IPS-20b (cell line): ENCODE measurements at regions not wholly inside any gene's neighbourhood (a gene's known extent, or its start where the extent isn't known, plus 50 kb on each side); places are given as distances from the start of the nearest gene placed in this dataset.
"Not testable (repeated sequence)": the region's sequence is repeated elsewhere in the genome, so short reads cannot be mapped to it uniquely, and the experiment has no call there.

ENCODE experiments used
- H3K27ac ChIP-seq: one replicate; pipeline ENCODE4 v1.5.1; 2013; ENCODE audit warnings: low read length
- H3K27me3 ChIP-seq: 2 replicates; pipeline ENCODE4 v1.6.1; 2013; ENCODE audit warnings: mild to moderate bottlenecking, low read length, inconsistent platforms; ENCODE audit not compliant: insufficient read depth
- H3K36me3 ChIP-seq: 2 replicates; pipeline ENCODE4 v1.6.1; 2013; ENCODE audit warnings: low read depth, mild to moderate bottlenecking, inconsistent platforms, low read length, moderate library complexity; ENCODE audit not compliant: insufficient read depth
- H3K4me1 ChIP-seq: 2 replicates; pipeline ENCODE4 v1.6.1; 2013; ENCODE audit warnings: mild to moderate bottlenecking, control low read depth, inconsistent platforms, low read length, moderate library complexity; ENCODE audit not compliant: insufficient read depth
- H3K4me3 ChIP-seq: 2 replicates; pipeline ENCODE4 v1.5.1; 2013; ENCODE audit warnings: mild to moderate bottlenecking, low read length, inconsistent platforms
- H3K9ac ChIP-seq: 2 replicates; pipeline ENCODE4 v1.6.1; 2013; ENCODE audit warnings: low read depth, mild to moderate bottlenecking, inconsistent platforms, low read length, moderate library complexity
- H3K9me3 ChIP-seq: 2 replicates; pipeline ENCODE4 v1.6.1; 2013; ENCODE audit warnings: mild to moderate bottlenecking, low read depth, low read length, inconsistent platforms; ENCODE audit not compliant: insufficient read depth

GRCh38 chr2:95734976-95735890 is 143.4 kb downstream of the TRIM43 start:
- no peaks in the 10 kb centered on the region for H3K4me1 ChIP-seq
- no peak overlapping the region for H3K27ac ChIP-seq
- H3K9ac ChIP-seq: no peak overlapping the region
- no peaks in the 10 kb centered on the region for H3K36me3 ChIP-seq
- H3K9me3 ChIP-seq: no peaks in the 10 kb centered on the region
- no peak overlapping the region for H3K4me3 ChIP-seq
- no peaks in the 10 kb centered on the region for H3K27me3 ChIP-seq

- Histone ChIP-seq H3K9me3 (no peaks in the 10 kb centered on the region), H3K4me1 (no peaks in the 10 kb centered on the region), H3K9ac (no peak overlapping the region), H3K4me3 (no peak overlapping the region), H3K27ac (no peak overlapping the region), H3K27me3 (no peaks in the 10 kb centered on the region), H3K36me3 (no peaks in the 10 kb centered on the region)
These were observed 146.5 kb downstream of the TRIM43 start for GRCh38 chr2:95738301-95738700.

DNA sequence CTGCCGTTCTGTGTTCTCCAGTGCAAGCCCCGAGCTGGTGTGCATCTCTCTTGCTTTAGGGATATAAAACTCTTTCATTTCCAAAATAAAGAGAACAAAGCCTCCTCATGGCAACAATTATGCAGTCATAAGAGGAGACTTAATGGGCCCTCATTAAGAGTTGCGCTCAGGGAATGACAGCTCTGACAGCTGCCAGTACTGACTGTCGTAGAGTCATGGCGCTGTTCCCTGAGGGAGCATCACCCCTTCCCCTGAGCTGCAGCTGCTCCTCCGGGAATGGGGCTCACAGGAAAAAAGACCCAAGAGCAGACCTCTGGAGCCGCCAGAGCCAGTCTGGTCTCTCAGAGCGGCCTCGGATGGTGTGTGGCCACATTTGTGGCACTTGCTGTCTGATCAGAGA is 160.3 kb downstream of the TRIM43 start:
- H3K36me3 ChIP-seq, H3K4me3 ChIP-seq, H3K9me3 ChIP-seq, H3K4me1 ChIP-seq, H3K27ac ChIP-seq, H3K9ac ChIP-seq, H3K27me3 ChIP-seq: not testable (repeated sequence)

DNA sequence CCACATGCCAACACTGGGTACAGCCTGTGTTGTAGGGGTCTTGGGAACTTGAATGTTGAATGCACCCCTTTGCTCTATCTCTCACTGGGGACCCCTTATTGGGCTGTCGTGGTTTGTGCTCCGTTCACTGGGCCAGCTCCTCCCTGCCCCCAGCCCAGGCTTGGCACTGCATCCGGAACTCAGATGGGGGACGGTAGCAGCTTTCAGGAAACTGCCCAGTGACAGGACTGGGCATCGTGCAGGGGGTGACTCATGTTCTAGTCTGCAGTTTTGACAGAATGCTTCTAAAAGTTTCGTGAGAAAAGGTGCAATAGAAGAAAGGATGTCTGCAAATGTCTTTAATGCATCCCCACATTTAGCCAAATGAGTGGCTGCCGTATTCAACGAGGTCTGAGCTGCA is 162.0 kb downstream of the TRIM43 start:
- H3K36me3 ChIP-seq, H3K9me3 ChIP-seq, H3K27ac ChIP-seq, H3K9ac ChIP-seq, H3K4me1 ChIP-seq, H3K4me3 ChIP-seq, H3K27me3 ChIP-seq: not testable (repeated sequence)

DNA sequence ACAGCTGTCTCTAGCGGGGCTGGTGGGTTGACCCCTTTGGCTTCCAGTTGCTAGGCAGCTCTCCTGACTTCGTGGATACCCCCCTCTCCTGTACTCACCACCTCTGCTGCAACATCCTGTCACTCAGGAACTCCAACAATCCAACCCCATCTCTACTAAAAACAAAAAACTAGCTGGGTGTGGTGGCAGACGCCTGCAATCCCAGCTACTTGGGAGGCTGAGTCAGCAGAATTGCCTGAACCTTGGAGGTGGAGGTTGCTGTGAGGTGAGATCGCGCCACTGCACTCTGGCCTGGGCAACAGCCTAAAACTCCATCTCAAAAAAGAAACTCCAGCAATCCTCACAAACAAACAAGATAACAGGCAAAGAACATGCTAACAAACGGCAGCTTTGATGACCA is 162.4 kb downstream of the TRIM43 start:
- H3K9ac ChIP-seq, H3K4me1 ChIP-seq, H3K27ac ChIP-seq, H3K36me3 ChIP-seq, H3K27me3 ChIP-seq, H3K4me3 ChIP-seq, H3K9me3 ChIP-seq: not testable (repeated sequence)

- H3K4me1 ChIP-seq, H3K9me3 ChIP-seq, H3K9ac ChIP-seq, H3K36me3 ChIP-seq, H3K27ac ChIP-seq, H3K27me3 ChIP-seq, H3K4me3 ChIP-seq: not testable (repeated sequence)
These were observed 163.2 kb downstream of the TRIM43 start for GRCh38 chr2:95754819-95755563.

DNA sequence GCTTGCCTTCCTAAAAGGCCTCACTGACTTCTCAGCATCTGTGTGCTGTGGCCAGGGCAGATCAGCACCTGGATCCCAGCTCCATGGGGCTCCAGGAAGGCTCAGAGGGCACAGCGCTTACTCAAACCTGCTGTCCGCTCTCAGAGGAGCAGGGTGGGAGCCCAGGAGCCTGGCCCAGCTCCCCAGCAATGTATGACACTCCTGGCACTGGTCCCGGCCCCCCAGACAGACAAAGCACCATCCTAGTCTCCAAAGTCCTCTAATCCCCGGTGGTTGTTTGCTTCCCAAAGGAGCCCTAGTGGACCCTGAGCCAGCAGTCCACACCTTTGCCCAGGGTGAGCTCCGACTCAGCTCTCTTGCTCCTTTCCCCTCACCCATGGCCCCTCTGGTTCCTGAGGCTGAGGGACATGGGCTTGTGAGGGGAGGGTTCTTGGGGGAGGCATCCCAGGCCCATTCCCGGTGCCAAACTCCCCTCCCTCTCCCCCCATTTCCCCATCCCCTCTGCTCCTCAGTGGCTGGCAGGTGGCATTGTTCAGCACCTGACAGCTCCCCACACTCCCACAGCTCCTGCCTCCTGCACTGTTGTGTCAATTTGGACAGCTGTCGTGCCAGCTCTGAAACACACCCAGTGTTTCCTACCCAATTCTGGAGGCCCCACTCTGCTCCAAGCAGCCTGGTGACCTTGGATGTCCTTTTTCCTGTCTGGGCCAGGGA is 164.3 kb downstream of the TRIM43 start:
- H3K9me3 ChIP-seq, H3K27me3 ChIP-seq, H3K4me1 ChIP-seq, H3K27ac ChIP-seq, H3K9ac ChIP-seq, H3K36me3 ChIP-seq, H3K4me3 ChIP-seq: not testable (repeated sequence)

DNA sequence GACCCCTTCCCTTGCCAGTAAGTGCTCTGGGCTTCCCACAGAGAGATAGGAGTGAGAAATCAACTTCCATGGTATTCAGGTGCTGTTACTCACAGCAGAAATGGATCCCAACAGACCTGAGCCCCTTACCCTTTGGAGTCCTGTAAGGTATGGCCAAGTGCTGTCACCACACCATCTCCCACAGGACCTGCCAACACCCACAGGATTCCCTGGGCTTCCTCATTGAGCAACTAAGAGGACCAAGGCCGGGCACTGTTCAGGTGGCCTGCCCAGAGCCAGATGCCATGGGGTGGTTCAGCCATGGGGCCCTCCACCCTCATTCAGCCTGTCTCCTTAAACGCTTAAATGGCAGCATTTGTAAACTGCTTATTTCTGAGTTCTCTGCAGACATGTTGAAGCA is 166.2 kb downstream of the TRIM43 start:
- Histone ChIP-seq H3K4me1 (no peaks in the 10 kb centered on the region), H3K27ac (no peak overlapping the region), H3K4me3 (no peak overlapping the region), H3K9me3 (no peaks in the 10 kb centered on the region), H3K36me3 (no peaks in the 10 kb centered on the region), H3K9ac (no peak overlapping the region), H3K27me3 (no peaks in the 10 kb centered on the region)

- no peaks in the 10 kb centered on the region for H3K9me3 ChIP-seq
- H3K27me3 ChIP-seq: no peaks in the 10 kb centered on the region
- no peak overlapping the region for H3K27ac ChIP-seq
- H3K36me3 ChIP-seq: no peaks in the 10 kb centered on the region
- H3K4me3 ChIP-seq: no peak overlapping the region
- H3K9ac ChIP-seq: no peak overlapping the region
- no peaks in the 10 kb centered on the region for H3K4me1 ChIP-seq
These were observed 167.9 kb downstream of the TRIM43 start for GRCh38 chr2:95759481-95760246.

DNA sequence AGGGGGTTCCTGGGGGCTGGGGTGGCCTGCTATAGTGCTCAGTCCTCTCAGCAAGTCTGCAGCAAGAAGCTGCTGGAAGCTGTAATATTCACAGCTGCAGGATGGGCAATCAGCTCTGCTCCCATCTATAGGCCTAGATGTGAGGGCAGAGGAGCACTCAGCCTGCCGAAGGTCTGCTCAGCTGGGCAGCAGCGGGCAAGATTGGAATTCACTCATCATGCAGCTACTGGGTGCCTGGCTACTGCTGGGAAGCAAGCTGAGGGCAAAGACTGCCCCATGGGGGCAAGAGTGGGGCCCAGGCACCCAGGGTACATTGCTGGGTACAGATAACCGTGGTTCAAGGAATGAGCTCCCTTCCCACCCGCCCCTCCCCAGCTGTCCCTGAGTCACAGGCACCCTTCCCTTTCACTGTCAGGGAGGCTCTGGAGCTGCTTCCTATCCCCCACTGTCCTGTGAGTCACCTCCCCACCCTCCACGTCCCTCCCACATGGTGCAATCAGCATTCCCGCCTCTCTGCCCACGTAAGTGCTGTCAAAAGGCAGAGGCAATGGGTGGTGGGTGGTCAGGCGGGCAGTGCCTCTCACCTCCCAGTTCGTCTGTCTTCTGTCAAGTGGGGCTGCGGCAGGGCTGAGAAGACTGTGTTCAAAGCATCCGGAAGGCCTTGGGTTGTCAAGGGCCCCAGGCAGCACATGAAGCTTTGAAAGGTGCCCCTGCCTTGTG is 169.2 kb downstream of the TRIM43 start:
- no peaks in the 10 kb centered on the region for H3K4me1 ChIP-seq
- H3K36me3 ChIP-seq: no peaks in the 10 kb centered on the region
- H3K9ac ChIP-seq: no peak overlapping the region
- H3K27ac ChIP-seq: no peak overlapping the region
- no peaks in the 10 kb centered on the region for H3K9me3 ChIP-seq
- H3K27me3 ChIP-seq: no peaks in the 10 kb centered on the region
- H3K4me3 ChIP-seq: no peak overlapping the region

- H3K9ac ChIP-seq: no peak overlapping the region
- H3K36me3 ChIP-seq: no peaks in the 10 kb centered on the region
- no peaks in the 10 kb centered on the region for H3K27me3 ChIP-seq
- no peak overlapping the region for H3K27ac ChIP-seq
- no peak overlapping the region for H3K4me3 ChIP-seq
- H3K9me3 ChIP-seq: no peaks in the 10 kb centered on the region
- H3K4me1 ChIP-seq: no peaks in the 10 kb centered on the region
These were observed 169.8 kb downstream of the TRIM43 start for GRCh38 chr2:95761556-95761955.
